H1 (cell line): ENCODE measurements at regions not wholly inside any gene's neighbourhood (a gene's known extent, or its start where the extent isn't known, plus 50 kb on each side); places are given as distances from the start of the nearest gene placed in this dataset.

Experiments used
- CBX8 ChIP-seq: fragments of 300-800, 300-1000 bp; sonication (generic); IDR thresholded peaks from 2 replicates; pipeline ENCODE4 v1.7.1; 2016; ENCODE audit warnings: low read depth, low read length, borderline replicate concordance
- CTBP2 ChIP-seq: IDR thresholded peaks from 2 replicates; pipeline ENCODE4 v1.7.0; 2011; ENCODE audit warnings: borderline replicate concordance, mild to moderate bottlenecking, moderate library complexity, mixed read lengths, low read length; ENCODE audit not compliant: insufficient read depth, insufficient read length
- EP300 ChIP-seq, 2 experiments: IDR thresholded peaks; 1 replicate in 1 of 2; 2 replicates in 1 of 2; pipeline ENCODE4 v1.6.1; 2011 to 2012; ENCODE audit warnings: low read depth in 2 of 2, low read length in 2 of 2, mild to moderate bottlenecking in 2 of 2, borderline replicate concordance in 1 of 2, inconsistent platforms in 1 of 2, moderate library complexity in 1 of 2
- HDAC2 ChIP-seq, 2 experiments: fragments of 300-600 bp in 1 of 2; sonication (generic) in 1 of 2; IDR thresholded peaks; 2 replicates each; pipeline ENCODE4 v1.6.1; 2011 to 2012; ENCODE audit warnings: low read depth in 2 of 2, low read length in 2 of 2, mild to moderate bottlenecking in 2 of 2, moderate library complexity in 2 of 2, borderline replicate concordance in 1 of 2, inconsistent platforms in 1 of 2
- NANOG ChIP-seq: IDR thresholded peaks from 2 replicates; pipeline ENCODE4 v1.6.1; 2011; ENCODE audit warnings: low read length, low read depth, mild to moderate bottlenecking, inconsistent platforms; ENCODE audit not compliant: insufficient read depth, poor library complexity, severe bottlenecking
- PHF8 ChIP-seq: fragments of 200-600 bp; sonication (generic); conservative IDR thresholded peaks from 2 replicates; pipeline ENCODE4 v1.7.1; 2012; ENCODE audit warnings: low read depth, mild to moderate bottlenecking, inconsistent platforms, low read length, moderate library complexity
- POLR2A ChIP-seq, 2 experiments: IDR thresholded peaks; 1 replicate in 1 of 2; 2 replicates in 1 of 2; pipeline ENCODE4 v1.6.1; 2011; ENCODE audit warnings: low read depth in 2 of 2, low read length in 2 of 2, mild to moderate bottlenecking in 2 of 2; ENCODE audit errors: control extremely low read depth in 1 of 2
- POU5F1 ChIP-seq: IDR thresholded peaks from 2 replicates; pipeline ENCODE4 v1.6.1; 2011; ENCODE audit warnings: low read depth, mild to moderate bottlenecking, low read length, moderate library complexity
- RBBP5 ChIP-seq: IDR thresholded peaks from 2 replicates; pipeline ENCODE4 v1.7.1; 2012; ENCODE audit warnings: low read depth, mild to moderate bottlenecking, inconsistent platforms, low read length, moderate library complexity, borderline replicate concordance
- RFX5 ChIP-seq: IDR thresholded peaks from 2 replicates; pipeline ENCODE4 v1.6.1; 2011; ENCODE audit warnings: low read depth, low read length, improper control_type of control experiment, borderline replicate concordance
- RNF2 ChIP-seq: fragments of 200-900, 300-1000 bp; sonication (generic); IDR thresholded peaks from 2 replicates; pipeline ENCODE4 v1.7.1; 2016; ENCODE audit warnings: borderline replicate concordance, low read depth, mild to moderate bottlenecking, antibody characterized with exemption, low read length; ENCODE audit not compliant: poor library complexity, severe bottlenecking; ENCODE audit errors: missing control alignments
- SAP30 ChIP-seq: fragments of 300-600 bp; sonication (generic); IDR thresholded peaks from 2 replicates; pipeline ENCODE4 v1.7.1; 2012; ENCODE audit warnings: low read length, moderate library complexity, mild to moderate bottlenecking, inconsistent platforms; ENCODE audit not compliant: insufficient read depth, insufficient replicate concordance
- SIX5 ChIP-seq: IDR thresholded peaks from 2 replicates; pipeline ENCODE4 v1.6.1; 2011; ENCODE audit warnings: mild to moderate bottlenecking, low read depth, low read length
- SRF ChIP-seq: IDR thresholded peaks from 2 replicates; pipeline ENCODE4 v1.6.1; 2011; ENCODE audit warnings: mild to moderate bottlenecking, low read depth, low read length, moderate library complexity
- ZNF274 ChIP-seq: IDR thresholded peaks from 2 replicates; pipeline ENCODE4 v1.7.0; 2012; ENCODE audit warnings: low read length, borderline replicate concordance; ENCODE audit errors: extremely low read depth
- TF ChIP-seq, protein P1 (sequence below), 3 experiments: IDR thresholded peaks; 1 replicate in 2 of 3; 2 replicates in 1 of 3; pipeline versions ENCODE4 v1.5.1 to v1.6.1; 2011; ENCODE audit warnings: low read length in 3 of 3, mild to moderate bottlenecking in 3 of 3, inconsistent platforms in 2 of 3, low read depth in 1 of 3, moderate library complexity in 1 of 3; ENCODE audit not compliant: insufficient read depth in 1 of 3; ENCODE audit errors: control extremely low read depth in 1 of 3

DNA sequence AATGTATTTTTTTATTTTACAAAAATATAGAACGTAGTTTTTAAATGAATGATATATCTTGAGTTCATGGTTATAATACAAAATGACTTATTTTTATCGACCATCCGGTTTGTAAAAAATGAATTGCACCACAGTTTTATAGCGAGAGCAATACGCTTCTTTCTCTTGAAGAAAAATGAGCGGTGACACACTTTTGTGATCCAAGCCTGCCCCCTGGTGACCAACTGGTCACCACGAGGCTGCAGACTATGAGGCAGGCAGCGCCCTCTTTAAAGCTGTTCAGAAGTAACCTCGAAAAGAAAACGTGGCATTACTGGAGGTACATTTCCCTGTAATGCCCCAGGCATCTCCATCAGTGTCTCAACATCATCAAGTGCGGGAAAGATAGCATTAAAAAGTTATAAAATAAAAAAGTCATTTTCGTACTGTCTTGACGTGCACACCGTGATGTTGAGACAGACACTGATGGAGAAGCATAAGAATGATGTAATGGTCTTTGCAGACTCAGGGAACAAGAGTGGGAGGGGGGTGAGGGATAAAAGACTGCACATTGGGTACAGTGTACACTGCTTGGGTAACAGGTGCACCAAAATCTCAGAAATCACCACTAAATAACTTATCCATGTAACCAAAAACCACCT, 734.2 kb upstream of the ADAMTS5 start (continued):
- TF ChIP-seq HDAC2 (IDR thresholded peaks at IDR 0.05; ENCODE audit: borderline replicate concordance in 1 of 2, low read depth in 2 of 2, low read length in 2 of 2) (no peak), CTBP2 (no peak), PHF8 (no peak), NANOG (no peak), CBX8 (no peak), SIX5 (no peak), EP300 (IDR thresholded peaks at IDR 0.05; ENCODE audit: borderline replicate concordance in 1 of 2, low read depth in 2 of 2, low read length in 2 of 2) (no peak), ZNF274 (no peak), SAP30 (no peak), POLR2A (IDR thresholded peaks at IDR 0.05; ENCODE audit: control extremely low read depth in 1 of 2, low read depth in 2 of 2, low read length in 2 of 2) (no peak), RBBP5 (no peak), RFX5 (no peak), RNF2 (no peak), POU5F1 (no peak), SRF (no peak)
- TF ChIP-seq, protein P1, sequence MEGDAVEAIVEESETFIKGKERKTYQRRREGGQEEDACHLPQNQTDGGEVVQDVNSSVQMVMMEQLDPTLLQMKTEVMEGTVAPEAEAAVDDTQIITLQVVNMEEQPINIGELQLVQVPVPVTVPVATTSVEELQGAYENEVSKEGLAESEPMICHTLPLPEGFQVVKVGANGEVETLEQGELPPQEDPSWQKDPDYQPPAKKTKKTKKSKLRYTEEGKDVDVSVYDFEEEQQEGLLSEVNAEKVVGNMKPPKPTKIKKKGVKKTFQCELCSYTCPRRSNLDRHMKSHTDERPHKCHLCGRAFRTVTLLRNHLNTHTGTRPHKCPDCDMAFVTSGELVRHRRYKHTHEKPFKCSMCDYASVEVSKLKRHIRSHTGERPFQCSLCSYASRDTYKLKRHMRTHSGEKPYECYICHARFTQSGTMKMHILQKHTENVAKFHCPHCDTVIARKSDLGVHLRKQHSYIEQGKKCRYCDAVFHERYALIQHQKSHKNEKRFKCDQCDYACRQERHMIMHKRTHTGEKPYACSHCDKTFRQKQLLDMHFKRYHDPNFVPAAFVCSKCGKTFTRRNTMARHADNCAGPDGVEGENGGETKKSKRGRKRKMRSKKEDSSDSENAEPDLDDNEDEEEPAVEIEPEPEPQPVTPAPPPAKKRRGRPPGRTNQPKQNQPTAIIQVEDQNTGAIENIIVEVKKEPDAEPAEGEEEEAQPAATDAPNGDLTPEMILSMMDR (IDR thresholded peaks at IDR 0.05; ENCODE audit: control extremely low read depth in 1 of 3, insufficient read depth in 1 of 3, low read depth in 1 of 3, low read length in 3 of 3) = peak; percentile 78 to 96 (median 83)
- TF ChIP-seq, all 59 proteins: peak for 5
